HG02588 (cell line): ENCODE measurements at regions not wholly inside any gene's neighbourhood (a gene's known extent, or its start where the extent isn't known, plus 50 kb on each side); places are given as distances from the start of the nearest gene placed in this dataset.
"Not testable (repeated sequence)": the region's sequence is repeated elsewhere in the genome, so short reads cannot be mapped to it uniquely, and the experiment has no call there.

Experiments used
- ATAC-seq: cut with Tn5 transposase; IDR thresholded peaks from one replicate; pipeline ENCODE4 v1.9.1; 2021; ENCODE audit warnings: mild to moderate bottlenecking, moderate library complexity; ENCODE audit not compliant: unreplicated experiment

DNA sequence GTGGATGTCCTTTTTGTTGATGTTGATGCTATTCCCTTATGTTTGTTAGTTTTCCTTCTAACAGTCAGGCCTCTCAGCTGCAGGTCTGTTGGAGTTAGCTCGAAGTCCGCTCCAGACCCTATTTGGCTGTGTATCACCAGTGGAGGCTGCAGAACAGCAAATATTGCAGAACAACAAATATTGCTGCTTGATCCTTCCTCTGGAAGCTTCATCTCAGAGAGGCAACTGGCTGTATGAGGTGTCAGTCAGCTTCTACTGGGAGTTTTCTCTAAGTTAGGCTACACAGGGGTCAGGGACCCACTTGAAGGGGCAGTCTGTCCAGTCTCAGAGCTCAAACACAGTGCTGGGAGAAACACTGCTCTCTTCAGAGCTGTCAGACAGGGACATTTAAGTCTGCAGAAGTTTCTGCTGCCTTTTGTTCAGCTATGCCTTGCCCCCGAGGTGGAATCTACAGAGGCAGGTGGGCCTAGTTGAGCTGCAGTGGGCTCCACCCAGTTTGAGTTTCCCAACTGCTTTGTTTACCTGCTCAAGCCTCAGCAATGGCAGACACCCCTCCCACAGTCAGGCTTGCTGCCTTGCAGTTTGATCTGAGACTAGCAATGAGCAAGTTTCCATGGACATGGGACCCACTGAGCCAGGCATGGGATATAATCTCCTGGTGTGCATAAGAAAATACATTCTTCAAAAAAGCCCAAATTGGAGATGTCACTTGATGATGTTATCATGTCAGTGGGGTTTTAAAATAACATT lies 99.5 kb downstream of the KDM5D start:
- no peak for ATAC-seq

DNA sequence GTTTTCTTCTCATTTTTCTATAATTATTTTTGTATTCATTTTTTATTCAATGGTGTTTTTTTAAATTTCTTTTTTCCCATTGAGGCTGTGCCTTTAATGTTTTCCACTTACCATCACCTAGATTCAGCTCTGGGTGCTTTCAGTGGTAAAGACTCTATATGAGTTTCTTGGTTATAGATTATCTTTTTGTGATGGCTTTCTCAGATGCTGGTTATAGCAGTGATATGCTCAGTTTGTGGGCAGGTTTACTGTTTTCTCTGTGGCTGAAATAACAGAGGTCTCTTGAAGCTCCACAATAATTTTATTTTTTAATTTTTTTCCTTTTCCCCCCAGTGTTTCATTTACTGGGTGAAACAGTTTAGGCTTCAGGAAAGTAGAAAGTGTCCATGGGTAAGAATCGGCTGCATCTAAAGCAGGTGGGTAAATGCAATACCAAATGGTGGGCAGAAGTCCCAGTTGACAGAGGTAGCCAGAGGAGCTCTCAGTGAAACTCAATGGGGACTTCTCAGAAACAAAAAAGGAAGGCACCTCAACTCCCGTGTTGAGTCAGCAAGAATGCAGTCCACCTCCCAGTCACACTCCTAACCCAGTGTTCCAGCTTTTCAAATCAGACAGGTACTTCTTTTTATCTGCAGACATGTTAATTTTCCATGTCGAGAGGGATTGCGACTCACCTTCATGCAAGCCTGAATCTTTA lies 106.7 kb downstream of the KDM5D start:
- ATAC-seq, result peak; percentile 74

DNA sequence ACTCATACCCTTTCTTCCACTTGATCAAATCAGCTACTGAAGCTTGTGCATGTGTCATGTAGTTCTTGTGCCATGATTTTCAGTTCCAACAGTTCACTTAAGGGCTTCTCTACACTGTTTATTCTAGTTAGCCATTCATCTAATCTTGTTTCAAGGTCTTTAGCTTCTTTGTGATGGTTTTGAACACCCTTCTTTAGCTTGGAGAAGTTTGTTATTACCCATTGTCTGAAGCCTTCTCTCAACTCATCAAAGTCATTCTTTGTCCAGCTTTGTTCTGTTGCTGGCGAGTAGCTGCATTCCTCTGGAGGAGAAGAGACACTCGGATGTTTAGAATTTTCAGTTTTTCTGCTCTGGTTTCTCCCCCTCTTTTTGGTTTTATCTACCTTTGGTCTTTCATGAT lies 115.6 kb downstream of the KDM5D start:
- ATAC-seq, result no peak

DNA sequence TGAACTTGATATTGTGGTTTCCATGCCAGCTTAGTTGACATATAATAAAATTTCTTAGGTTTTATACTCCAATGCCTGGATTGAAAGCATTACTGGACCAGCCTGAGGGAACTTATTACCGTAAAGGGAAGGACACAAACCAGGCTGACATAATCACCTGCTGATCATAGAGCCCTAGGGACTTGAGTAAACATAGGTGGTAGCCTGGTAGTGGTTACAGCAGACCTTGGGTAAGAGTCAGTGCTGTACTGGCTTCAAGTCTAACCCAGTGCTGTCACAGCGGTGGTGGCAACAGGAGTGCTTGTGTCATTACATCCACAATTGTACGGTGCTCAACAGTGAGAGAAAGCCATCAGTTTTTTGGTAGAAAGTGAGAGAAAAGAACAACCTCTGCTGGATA lies 122.1 kb downstream of the KDM5D start:
- ATAC-seq, result no peak

DNA sequence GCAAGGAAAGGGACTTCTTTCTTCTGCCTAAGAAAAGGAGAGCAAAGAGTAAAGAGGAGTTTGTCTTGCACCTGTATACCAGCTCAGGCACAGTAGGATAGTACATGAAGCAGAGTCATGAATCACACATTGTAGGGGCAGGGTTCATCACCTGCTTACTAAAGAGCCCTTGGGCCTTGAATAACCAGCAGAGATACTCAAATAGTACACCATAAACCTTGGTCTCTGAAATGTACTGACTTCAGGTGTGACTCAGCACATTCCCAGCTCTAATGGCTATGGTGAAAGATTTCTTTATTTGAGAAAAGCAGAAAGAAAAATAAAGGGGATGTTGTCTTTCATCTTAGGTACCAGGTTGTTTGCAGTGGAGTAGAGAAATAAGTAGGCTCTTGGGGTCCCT lies 122.8 kb downstream of the KDM5D start:
- ATAC-seq, result no peak

DNA sequence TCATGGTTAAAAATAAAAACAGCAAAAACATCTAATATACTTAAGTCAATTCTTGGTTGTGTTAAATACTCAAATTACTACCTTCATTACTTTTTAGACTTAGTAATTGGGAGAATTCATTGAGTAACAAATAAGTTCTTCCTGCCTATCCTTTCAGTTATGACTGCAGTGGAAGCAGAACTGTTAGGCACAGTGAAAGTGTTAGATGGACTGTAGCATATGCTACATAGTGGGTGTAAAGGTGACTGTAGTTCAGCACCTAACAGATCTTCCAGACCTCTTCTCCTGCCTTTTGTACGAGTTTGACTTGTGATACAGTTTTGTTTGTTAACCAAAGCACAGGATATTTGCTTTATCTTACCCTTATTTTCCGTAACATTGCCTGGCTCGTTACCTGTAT lies 143.4 kb downstream of the KDM5D start:
- ATAC-seq, result peak; percentile 49

DNA sequence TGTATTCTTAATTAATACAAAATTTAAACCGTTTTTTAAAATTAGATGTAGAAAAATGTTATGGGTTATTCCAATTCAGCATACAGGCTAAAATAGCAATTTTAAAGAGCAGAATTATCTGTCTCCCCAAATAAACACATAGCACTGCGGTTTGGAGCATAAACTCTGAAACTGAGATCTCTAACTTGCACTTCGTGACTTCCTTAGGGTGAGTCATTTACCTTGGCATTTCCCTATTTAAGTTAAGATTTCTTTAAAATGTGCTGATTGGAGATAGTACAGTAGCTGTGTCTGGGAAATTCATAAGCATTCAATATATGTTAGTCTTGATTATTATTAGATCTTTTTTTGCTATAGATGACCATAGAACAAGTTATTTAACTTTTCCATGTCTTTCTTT lies 143.8 kb downstream of the KDM5D start:
- ATAC-seq, result peak; percentile 58

DNA sequence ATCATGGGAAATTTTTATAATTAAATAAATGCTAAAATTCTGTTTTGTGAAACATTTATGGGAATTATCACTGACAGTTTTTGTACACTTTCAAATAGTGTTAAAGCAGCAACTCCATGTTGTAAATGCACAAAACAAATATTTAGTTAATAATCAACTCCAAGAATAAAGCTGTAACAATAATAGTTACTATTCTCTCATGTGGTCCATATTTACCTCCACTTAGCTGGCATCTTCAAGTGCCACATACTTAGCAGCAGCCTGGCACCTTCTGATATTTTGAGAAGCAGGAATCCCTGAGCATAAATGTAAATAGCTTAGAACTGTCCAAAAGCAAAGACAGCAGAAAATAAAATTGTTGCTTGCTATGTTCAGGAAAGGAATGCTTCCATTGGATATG lies 154.3 kb downstream of the KDM5D start:
- ATAC-seq, result no peak

DNA sequence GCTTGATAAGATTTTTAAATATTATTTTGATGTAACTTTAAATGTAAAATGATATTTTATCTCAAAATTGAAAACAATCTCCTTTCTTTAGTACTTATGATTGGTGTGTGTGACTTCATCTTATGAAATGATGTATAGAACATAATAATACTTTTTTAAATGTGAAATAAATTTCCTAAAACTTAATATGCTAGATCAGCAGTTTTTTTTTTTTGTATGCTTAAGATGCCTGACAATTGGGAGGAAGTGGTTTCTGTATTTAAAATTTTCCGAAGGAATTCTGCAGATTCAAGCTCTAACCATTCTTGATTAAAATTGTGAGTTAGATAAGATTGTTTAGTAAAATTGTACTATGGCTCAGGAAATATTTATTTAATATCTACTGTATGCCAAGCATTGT lies 154.9 kb downstream of the KDM5D start:
- no peak for ATAC-seq

DNA sequence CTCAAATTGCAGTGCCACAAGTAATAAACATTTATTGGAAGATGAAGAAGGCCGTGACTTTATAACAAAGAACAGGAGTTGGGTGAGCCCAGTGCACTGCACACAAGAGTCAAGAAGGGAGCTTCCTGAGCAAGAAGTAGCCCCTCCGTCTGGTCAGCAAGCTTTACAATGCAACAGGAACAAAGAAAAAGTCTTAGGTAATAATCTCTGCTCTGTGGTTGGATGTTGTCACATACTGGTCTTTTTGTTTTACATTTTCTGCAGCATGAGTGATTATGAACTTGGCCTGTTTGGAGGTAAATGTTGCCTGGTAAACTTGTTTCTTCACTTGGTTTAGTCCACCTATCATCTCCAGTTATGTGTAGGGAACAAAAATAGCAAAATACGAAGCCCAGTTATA lies 157.2 kb downstream of the KDM5D start:
- ATAC-seq, result no peak

DNA sequence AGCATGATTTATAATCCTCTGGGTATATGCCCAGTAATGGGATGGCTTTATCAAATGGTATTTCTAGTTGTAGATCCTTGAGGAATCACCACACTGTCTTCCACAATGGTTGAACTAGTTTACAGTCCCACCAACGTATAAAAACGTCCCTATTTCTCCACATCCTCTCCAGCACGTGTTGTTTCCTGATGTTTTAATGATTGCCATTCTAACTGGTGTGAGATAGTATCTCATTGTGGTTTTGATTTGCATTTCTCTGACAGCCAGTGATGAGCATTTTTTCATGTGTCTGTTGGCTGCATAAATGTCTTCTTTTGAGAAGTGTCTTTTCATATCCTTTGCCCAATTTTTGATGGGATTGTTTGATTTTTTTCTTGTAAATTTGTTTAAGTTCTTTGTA lies 163.5 kb downstream of the KDM5D start:
- ATAC-seq, result not testable (repeated sequence)

DNA sequence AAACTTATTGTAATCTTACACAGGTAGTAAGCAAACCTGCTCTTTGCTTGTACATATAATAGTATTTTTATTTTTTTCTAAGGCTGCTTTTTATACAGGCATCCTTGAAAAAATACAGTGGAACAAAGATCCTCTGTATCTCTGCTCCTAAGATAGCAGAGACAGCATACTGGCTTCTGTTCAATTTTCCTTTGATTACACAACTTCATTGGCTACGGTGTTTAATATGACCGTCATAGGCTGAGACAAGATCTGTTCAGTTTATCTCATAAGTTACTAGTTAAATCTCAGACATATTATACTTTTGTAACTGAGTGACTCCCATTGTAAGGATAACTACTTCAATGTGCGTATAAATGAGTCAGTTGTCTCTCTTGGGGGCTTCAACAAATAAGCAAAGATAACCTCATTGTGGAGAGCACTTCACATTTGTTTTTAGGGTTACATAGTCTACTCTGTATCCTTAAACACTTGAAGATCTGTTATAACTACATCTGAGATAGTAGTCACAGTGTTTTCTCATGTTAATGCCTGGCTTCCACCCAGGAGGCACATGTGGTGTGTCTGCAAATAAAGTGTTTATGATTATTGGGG lies 166.1 kb downstream of the KDM5D start:
- ATAC-seq, result no peak

DNA sequence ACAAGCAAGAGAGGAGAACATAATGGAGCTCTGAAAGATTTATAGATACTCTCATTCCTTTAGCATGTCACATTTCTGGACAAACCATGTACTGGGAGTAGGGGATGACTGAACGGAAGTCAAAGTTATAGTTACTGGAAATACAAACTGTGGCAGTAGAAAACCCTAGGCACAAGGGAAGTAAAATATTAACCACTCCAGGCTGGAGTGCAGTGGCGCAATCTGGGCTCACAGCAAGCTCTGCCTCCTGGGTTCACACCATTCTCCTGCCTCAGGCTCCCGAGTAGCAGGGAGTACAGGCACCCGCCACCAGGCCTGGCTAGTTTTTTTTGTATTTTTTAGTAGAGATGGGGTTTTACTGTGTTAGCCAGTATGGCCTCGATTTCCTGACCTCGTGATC lies 167.3 kb downstream of the KDM5D start:
- no peak for ATAC-seq

DNA sequence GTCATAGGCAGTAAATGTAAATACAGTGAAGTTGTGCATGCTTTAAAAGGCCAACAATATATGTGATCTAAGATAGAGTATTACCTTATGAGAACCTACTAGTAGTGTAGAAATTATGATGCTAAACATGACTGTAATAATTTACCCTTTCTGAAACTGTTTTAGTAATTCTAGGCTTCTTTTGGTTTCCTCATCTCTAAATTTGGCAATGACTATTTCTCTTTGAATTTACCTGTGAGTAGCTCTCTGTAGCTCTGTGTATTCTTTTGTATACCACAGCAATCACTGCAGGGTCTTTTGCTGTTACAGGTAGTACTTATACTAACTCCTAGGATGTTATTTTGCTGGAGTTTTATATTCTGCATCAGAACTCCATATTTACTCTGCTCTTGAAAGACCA lies 169.6 kb downstream of the KDM5D start:
- peak; percentile 43 for ATAC-seq

DNA sequence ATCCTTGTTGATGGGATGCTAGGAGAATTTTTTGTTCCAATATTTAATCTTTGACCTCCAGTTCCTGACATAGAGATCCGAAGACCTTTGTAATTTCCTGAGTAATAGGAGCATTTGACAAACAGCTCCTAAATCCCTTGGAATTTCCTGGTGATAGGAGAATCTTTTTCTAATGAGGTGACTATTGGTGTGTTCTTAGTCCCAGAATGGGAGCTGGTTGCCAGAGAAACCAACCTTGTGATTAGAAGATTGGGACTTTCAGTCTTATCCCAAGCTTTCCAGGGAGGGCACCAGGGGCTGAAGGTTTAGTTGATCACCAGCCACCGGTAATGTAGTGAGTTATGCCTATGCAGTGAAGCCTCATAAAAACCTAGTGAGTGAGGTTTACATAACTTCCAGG lies 170.9 kb downstream of the KDM5D start:
- no peak for ATAC-seq

DNA sequence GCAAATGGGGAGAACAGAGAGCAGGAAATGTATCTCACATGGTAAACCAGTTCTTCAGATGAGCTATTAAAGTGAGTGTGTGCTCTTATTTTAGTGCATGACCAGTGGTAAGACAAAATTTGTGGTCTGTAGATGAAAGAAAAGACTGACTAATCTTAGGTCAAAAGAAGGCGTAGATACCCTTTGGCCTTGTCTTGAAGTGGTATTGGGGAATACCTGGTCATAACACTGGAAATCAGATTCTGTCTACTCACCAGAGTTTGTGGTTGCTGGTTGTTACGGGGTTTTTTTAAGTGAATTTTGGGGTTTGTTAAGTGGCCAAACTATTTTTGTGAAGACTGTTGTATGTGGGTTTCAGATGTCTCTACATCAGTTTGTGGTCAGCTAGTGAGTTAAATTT lies 173.5 kb downstream of the KDM5D start:
- peak; percentile 39 for ATAC-seq

DNA sequence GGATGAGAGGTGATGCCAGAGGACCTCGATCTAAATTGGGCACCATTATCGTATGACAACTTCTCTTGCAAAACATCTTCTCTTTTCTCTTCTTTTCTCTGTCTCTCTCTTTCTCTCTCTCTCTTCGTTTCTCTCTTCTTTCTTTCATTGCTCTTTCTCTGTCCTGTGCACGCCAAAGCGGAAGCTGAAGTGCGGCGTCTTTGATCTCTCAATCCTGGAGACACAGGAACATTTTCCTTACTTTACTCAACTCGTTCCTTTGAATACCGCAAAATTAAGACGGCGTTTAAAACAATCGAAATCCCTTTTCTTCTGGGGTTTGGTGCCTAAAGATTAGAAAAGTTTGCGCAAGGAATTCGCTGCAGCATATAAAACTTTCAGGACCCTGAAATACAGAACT lies 176.6 kb downstream of the KDM5D start:
- peak; percentile 1 for ATAC-seq

DNA sequence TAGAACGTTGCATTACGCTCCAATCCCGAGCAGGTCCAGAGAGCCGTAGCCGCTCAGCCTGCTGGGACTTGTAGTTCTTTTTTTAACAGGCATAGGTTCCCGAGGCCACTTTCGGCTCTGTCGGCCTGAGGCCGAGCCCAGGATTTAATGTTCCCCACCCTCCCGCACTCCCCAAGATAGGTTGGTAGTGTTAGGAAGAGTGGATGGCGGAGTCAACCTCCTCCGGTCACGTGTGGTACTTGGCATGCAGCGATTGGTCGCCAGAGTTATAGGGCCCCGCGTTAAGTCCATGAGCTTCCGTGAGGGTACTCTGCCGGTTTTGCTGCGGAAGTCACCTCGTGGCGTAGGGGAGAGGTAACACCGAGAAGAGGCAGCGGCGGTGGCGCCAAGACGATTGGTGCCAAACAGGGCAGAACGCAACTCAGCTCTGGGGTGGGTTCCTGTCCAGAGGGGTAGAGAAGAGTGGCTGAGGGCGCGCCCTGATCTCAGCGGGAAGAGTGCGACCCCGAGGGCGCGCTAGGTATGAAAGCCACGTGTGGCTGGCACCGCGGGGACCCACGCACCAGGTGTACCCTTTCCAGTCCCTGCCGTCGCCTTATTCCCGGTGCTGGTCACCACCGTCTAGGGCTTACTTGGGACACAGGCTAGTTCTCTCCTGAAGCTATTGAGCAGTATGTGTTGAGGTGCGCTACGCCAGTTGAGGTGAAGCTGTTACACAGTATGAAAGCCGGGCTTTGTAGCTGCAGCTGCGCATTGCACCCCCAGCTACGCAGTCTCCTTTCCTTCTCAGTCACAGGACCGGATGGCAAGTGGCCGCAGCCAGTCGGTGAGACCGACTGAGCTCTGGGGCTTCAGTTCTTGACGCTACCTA lies 177.2 kb downstream of the KDM5D start:
- ATAC-seq, result peak; percentile 72

DNA sequence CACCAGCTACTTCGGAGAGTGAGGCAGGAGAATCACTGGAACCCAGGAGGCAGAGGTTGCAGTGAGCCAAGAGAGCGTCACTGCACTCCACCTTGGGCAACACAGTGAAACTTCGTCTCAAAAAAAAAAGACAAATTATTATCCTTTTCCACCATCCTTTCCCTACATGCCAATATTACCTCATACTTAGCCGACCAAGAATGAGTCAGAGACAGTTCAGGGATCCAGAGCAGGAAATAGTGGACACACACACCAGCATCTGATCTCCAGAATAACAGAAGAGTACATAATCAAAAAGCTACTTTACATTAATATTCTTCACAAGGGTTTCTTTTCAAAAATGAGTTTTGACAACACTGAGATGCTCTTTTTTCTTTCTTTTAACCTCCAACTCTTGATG lies 185.4 kb downstream of the KDM5D start:
- no peak for ATAC-seq

DNA sequence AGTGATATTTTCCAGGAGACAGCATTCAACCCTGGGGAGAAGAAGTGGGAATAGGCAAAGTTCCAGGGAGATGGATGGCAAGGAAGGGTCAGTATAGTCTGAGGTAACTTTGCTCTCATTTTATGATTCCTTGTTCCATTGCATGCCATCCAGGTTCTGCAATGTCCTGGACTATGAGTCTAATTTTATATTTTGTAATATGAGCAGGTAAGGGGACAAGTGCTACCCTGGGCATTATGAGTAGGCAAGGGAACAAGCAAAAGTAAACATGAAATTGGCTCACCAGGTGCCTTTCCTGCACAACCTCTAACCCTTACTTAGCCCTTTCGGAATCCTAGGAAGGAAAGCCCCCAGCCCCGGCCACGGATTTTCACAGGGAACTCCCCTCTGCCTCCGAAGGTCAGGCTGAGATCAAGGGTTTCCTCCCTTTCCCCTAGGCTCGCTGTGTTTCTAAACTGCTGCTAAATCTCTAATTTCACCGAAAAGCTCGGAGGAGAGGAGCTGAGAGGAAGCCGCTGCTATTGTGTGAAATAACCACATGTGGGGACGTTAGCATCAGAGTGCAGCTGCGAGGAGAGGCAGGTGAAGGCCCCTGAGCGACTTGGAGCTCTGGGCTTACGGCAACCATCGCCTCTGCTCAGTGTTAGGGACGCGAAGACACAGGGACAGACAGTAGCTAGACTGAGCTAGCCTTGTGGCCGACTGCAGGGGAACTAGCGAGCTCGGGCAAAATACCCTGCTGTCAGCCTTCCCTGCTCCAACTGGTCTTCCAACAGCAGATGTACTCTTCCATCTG lies 194.7 kb downstream of the KDM5D start:
- ATAC-seq, result no peak
